DND-41 (cell line): ENCODE measurements at regions not wholly inside any gene's neighbourhood (a gene's known extent, or its start where the extent isn't known, plus 50 kb on each side); places are given as distances from the start of the nearest gene placed in this dataset.

ENCODE experiments used
- CTCF ChIP-seq: IDR thresholded peaks from 2 replicates; pipeline ENCODE4 v1.5.1; 2012; ENCODE audit warnings: borderline replicate concordance, low read length, moderate library complexity, mild to moderate bottlenecking; ENCODE audit not compliant: poor library complexity, severe bottlenecking; ENCODE audit errors: extremely low read depth
- EZH2 ChIP-seq: IDR thresholded peaks from 3 replicates; pipeline ENCODE4 v1.6.1; 2012; ENCODE audit warnings: borderline replicate concordance, low read depth, mild to moderate bottlenecking, moderate library complexity, low read length, inconsistent platforms; ENCODE audit not compliant: severe bottlenecking

- TF ChIP-seq EZH2 (no peak), CTCF (no peak)
Measured at GRCh38 chr18:24991141-24992060, 360.6 kb downstream of the ZNF521 start.
